GM19025 (cell line): ENCODE measurements at regions not wholly inside any gene's neighbourhood (a gene's known extent, or its start where the extent isn't known, plus 50 kb on each side); places are given as distances from the start of the nearest gene placed in this dataset.
A peak's percentile ranks its signal among the peaks of the same experiment; 100 is the strongest.

Experiments
- ATAC-seq: cut with Tn5 transposase; IDR thresholded peaks from one replicate; pipeline ENCODE4 v1.9.1; 2021; ENCODE audit warnings: mild to moderate bottlenecking, low read depth, moderate library complexity; ENCODE audit not compliant: unreplicated experiment

- ATAC-seq = no peak
Measured at GRCh38 chr18:72692086-72692485, 147.9 kb upstream of the CBLN2 start.

- ATAC-seq = no peak
Measured at GRCh38 chr18:72687736-72688135, 143.6 kb upstream of the CBLN2 start.

DNA sequence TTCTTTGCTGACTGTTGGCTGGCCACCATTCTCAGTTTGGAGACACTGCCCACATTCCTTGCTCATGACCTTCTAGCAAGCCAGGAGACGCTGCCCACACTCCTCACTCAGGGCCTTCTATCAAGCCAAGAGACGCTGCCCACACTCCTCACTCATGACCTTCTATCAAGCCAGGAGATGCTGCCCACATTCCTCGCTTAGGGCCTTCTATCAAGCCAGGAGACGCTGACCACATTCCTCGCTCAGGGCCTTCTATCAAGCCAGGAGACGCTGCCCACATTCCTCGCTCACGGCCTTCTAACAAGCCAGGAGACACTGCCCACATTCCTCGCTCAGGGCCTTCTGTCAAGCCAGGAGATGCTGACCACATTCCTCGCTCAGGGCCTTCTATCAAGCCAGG lies 131.3 kb upstream of the CBLN2 start:
- no peak for ATAC-seq

- ATAC-seq = peak; percentile 99
Measured at GRCh38 chr18:72674710-72675109, 130.6 kb upstream of the CBLN2 start.

DNA sequence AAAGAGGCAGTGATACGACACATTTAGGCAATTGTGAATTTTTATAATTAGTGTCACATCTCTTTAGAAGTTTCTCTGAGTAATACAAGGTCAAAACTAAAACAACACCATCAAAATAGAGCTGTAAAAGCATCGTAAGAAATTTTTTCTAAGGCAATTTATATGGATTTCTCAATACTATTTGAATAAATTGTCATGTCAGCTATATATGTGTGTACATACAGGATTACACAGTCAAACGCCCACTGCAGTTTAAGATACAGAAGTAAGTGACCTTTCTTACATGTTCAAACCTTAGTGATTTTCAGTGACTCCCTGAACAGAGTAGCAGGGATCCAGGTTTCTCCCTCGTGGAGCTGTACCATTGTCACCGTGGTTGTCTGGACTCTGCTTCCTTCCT lies 129.1 kb upstream of the CBLN2 start:
- no peak for ATAC-seq

DNA sequence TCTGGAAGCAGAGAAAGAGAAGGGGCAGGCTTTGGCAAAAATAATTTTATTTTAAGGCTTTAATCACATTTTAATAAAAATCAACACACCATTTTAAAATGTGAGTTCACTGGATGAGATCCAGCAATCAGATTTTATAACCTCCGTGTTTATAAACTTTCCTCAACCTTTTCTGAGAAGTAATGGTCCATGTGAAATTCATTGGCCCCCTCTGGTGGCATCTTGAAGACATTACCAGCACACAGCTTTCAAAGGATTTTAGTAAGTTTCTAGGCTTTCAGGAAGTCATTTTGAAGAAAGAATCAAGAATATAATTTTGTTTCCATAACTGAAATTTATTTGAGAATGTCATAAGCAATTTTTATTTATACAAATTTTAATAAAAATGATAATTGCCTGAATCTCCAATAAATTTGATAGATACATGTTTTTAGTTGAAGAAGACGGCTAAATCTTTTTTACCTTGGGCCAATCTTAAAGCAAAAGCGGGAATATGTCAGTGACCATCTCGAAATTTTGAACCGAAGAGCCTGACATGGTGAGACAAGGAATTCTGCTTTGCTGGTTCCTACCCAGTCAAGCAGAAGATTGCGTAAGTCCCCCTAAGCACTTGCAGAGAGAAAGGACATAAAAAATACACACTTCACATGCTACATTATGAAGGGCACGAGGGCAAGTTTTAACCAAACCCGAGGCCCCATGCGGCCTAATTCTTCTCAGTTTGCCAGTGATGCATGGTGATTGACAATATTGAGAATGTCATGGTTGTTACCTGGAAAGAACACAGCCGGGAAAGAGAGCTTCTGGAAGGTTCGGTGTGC lies 128.4 kb upstream of the CBLN2 start:
- peak; percentile 20 for ATAC-seq

GRCh38 chr18:72667932-72668331 lies 123.8 kb upstream of the CBLN2 start:
- no peak for ATAC-seq

DNA sequence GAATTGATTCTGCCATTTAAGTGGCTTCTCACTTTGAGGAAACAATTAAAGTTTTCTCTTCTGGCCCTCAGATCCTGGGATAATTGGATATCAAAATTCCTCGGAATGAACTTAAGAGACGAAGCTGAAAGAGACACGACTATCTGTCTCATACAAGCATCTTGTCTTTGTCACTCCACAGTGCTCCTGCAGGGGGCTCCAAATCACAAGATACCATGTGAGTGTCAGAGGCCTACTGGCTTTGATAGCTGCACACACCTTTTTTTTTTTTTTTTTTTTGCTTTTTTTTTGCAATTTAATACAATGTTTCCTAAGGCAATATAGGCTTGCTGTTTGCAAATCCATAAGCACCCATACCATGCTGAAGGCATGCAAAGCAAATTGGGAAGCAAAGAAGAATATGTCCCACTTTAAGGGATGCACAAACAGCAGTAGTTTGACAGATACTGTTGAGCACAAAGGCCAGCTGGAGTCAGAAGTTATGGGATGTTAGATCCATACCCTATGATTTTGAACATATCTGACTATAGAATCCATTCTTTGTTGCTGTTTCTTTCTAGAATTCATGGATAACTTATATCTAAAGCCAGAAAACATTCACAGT lies 109.0 kb upstream of the CBLN2 start:
- peak; percentile 90 for ATAC-seq

GRCh38 chr18:72651033-72651432 lies 106.9 kb upstream of the CBLN2 start:
- ATAC-seq = no peak

- no peak for ATAC-seq
Measured at GRCh38 chr18:72648481-72648960, 104.4 kb upstream of the CBLN2 start.

- ATAC-seq = no peak
Measured at GRCh38 chr18:72648079-72648478, 103.9 kb upstream of the CBLN2 start.

DNA sequence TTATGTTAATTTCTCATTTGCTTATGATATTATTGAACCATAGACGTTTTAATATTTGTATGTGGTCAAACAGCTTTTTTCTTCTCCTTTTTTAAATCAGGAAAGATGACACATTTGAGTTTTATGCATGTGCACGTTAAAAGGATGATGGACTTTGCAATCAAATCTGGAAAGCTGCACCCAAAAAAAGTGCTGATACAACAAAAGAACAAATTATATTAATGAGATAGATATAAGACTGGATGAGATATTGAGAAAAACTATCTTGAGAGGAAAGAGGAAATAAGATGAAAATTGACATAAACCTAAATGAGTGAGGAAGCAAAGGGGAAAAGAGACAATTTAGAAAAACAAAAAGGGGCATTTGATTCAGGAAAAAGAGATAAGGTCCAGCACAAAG lies 96.4 kb upstream of the CBLN2 start:
- ATAC-seq = no peak

DNA sequence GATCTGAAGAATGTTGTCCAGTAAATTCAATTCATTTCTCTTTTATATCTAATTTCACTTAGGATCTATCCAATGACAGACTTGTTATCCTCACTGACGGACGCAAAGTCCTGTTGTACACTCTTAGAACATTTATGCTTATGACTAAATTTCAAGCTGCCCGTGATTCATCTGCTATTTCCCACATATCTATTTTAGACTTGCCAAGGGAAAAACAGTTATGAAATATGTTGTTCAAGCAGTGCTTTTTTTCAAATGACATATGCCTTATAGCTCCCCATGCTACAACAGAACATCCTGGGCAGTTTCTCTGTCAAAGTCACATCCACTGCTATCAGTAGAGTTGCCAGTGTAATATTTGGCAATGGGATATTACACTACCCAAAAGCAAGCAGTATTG lies 94.2 kb upstream of the CBLN2 start:
- ATAC-seq = no peak

DNA sequence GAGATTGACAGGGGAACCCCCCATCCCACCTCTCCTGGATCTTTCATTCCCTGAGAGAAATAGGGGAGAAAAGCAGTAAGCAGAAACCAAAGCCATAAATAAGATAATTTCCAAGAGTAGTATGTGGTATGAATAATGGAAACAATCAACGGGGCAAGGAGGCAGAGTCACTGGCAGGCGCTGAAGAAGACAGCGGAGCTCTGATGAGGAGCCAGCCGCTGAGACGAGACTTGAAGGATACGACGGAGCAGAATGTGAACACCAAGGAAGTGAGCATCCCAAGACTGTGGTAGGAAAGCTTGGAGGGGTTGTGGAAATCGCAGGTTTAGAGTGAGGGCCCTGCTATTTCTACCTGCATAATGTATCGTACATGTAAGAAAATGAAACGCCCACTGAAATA lies 93.6 kb upstream of the CBLN2 start:
- no peak for ATAC-seq

DNA sequence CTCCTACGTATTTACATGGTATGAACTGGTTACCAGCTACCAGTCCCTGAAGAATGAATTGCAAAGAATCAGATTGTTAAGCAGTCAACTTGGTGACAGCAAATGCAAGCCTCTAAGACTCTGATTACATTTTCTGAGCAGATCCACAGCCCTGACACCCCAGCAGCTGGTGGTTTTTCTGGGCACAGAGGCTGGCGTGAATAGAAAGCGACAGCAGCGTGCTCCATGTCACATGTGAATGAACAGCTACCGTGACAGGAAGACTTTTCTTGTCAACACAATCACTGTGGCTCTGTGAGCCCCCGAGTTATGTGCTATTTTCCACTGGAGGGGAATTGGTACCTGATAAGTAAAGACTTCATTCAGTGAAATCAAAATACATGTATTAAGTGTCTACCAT lies 93.2 kb upstream of the CBLN2 start:
- no peak for ATAC-seq

GRCh38 chr18:72636611-72637010 lies 92.5 kb upstream of the CBLN2 start:
- ATAC-seq = no peak

- ATAC-seq = no peak
Measured at GRCh38 chr18:72634500-72634899, 90.4 kb upstream of the CBLN2 start.

DNA sequence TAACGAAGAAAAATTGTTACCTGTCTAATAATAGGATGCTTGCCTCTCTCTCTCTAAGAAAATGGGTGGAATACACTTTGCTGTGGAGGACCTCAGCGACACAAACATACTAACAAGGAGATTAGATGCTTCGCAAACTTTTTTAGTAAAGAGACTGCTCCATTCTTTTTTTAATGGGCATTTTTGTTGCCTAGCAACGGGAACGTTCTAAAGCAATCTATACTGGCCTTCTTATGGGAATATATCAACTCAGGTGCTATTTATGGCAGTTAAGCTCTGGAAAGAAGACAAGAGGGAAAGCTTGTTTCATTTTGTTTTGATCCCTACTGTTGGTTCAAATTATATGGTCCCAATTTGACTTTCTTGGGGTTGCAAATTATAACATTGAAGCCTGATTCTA lies 86.8 kb upstream of the CBLN2 start:
- no peak for ATAC-seq

- ATAC-seq = no peak
Measured at GRCh38 chr18:72623444-72623843, 79.3 kb upstream of the CBLN2 start.

GRCh38 chr18:72613534-72613930 lies 69.4 kb upstream of the CBLN2 start:
- ATAC-seq = no peak

DNA sequence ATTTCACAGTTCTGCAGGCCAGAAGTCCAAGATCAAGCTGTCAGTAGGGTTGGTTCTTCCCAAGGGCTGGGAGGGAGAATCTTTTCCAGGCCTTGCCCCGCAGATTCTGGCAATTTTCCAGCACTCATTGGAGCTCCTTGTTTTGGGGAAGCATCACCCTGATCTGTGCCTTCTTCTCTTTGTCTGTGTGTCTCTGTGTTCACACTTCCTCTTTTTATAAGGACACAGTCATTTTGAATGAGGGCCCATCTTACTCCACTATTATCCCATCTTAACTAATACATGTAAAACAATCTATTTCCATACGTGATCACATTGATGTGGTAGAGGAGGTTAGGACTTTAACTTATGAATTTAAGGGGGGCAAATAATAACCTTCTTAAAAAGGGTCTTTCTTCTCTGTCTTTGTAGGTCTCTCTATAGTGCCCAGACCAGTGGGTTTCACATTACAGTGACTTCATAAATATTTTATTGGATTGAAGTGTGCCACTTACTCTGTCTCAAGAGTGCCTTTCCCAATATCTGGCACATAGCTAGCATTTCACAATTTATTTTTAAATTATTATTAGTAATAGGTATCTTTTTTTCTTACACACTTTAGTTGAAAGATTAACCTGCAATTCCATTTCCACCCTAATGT lies 68.9 kb upstream of the CBLN2 start:
- no peak for ATAC-seq

DNA sequence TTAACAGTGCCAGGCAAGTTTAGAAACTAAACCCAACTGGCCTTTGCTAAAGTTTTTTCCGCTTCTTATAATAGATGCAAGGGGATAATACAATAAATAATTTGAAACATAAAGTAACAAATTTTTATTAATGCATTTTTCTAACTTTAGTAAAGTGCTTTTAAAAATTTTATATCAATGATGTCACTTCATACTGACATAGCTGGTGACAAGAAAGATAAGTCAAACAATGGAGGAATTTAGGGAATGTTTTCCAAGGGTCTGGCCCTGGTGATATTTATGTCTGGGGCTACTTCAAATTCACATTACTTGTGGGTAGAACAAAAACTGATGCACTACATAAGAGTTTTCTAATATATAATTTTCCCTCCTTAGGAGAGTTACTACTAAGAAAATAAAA lies 61.2 kb upstream of the CBLN2 start:
- no peak for ATAC-seq
